ENCODE measurements at regions not wholly inside any gene's neighbourhood (a gene's known extent, or its start where the extent isn't known, plus 50 kb on each side); places are given as distances from the start of the nearest gene placed in this dataset.

GRCh38 chr3:65019443-65020055, 331.7 kb upstream of the ADAMTS9 start:
- TF ChIP-seq CTCF (IDR thresholded peaks at IDR 0.05; ENCODE audit: insufficient read depth, low read length) = no peak
- H3K4me3 ChIP-seq (ENCODE audit: low read depth, low read length) = no peak overlapping the region
- DNase-seq (ENCODE audit: low read depth) = no peak

- TF ChIP-seq CTCF (IDR thresholded peaks at IDR 0.05; ENCODE audit: insufficient read depth, low read length) = no peak
- no peak for DNase-seq (ENCODE audit: low read depth)
- no peak overlapping the region for H3K4me3 ChIP-seq (ENCODE audit: low read depth, low read length)
These were observed 331.0 kb upstream of the ADAMTS9 start for GRCh38 chr3:65018801-65019200.

- no peak for DNase-seq (ENCODE audit: low read depth)
- no peak for TF ChIP-seq CTCF (IDR thresholded peaks at IDR 0.05; ENCODE audit: insufficient read depth, low read length)
- no peak overlapping the region for H3K4me3 ChIP-seq (ENCODE audit: low read depth, low read length)
These were observed 329.6 kb upstream of the ADAMTS9 start for GRCh38 chr3:65017359-65017758.

GRCh38 chr3:65015711-65016110, 327.9 kb upstream of the ADAMTS9 start:
- no peak for DNase-seq (ENCODE audit: low read depth)
- TF ChIP-seq CTCF (IDR thresholded peaks at IDR 0.05; ENCODE audit: insufficient read depth, low read length) = no peak
- no peak overlapping the region for H3K4me3 ChIP-seq (ENCODE audit: low read depth, low read length)

GRCh38 chr3:65013053-65013452, 325.3 kb upstream of the ADAMTS9 start:
- TF ChIP-seq CTCF (IDR thresholded peaks at IDR 0.05; ENCODE audit: insufficient read depth, low read length) = no peak
- no peak for DNase-seq (ENCODE audit: low read depth)
- H3K4me3 ChIP-seq (ENCODE audit: low read depth, low read length) = no peak overlapping the region

GRCh38 chr3:65006300-65006739, 318.5 kb upstream of the ADAMTS9 start:
- no peak overlapping the region for H3K4me3 ChIP-seq (ENCODE audit: low read depth, low read length)
- DNase-seq (ENCODE audit: low read depth) = peak; percentile 25
- TF ChIP-seq CTCF (IDR thresholded peaks at IDR 0.05; ENCODE audit: insufficient read depth, low read length) = no peak

- TF ChIP-seq CTCF (IDR thresholded peaks at IDR 0.05; ENCODE audit: insufficient read depth, low read length) = no peak
- no peak overlapping the region for H3K4me3 ChIP-seq (ENCODE audit: low read depth, low read length)
- DNase-seq (ENCODE audit: low read depth) = no peak
These were observed 317.7 kb upstream of the ADAMTS9 start for GRCh38 chr3:65005486-65005885.

Data from fibroblast of the aortic adventitia (primary cell).